ENCODE measurements at regions not wholly inside any gene's neighbourhood (a gene's known extent, or its start where the extent isn't known, plus 50 kb on each side); places are given as distances from the start of the nearest gene placed in this dataset.

DNA sequence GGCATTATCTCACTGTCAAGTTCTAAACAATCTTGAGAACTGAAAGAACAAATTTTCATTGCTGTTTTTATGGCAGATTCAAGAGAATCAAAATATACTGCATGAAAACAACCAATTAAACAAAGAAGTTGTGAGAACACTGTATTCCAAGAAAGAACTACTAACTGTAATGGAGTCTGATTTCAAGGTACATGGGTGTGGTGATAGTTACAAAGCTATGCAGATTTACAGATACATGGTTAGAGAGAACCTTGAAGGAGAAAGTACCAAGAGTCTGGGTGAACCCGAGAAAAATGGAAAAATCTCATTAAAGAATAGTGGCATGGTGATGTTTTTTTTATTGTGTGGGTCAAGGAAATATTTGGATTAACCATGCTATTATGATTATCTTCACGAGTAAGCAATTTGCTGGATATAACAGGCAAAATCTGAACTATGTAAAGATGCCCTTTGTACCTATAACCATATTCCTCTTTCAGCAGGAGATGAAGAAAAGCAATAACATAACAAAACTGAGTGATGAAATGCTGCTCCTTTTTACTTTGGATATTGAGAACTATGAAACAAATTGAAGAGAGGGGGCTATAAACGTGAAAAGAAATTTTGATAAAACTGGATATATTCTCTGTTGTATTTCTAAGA, 100.4 kb downstream of the PLSCR2 start:
- TF ChIP-seq CTCF (conservative IDR thresholded peaks at IDR 0.05) (no peak), ZFX (IDR thresholded peaks at IDR 0.05) (no peak)

All from C4-2B (cell line).